Neural cell (in vitro differentiated cells): ENCODE measurements at regions not wholly inside any gene's neighbourhood (a gene's known extent, or its start where the extent isn't known, plus 50 kb on each side); places are given as distances from the start of the nearest gene placed in this dataset.

ENCODE experiments used
- H2AFZ ChIP-seq: fragments of 200-600, 300-800 bp; sonication (generic), shearing (Covaris generic); 2 replicates; pipeline ENCODE4 v1.6.0; 2014; ENCODE audit warnings: low read depth, mild to moderate bottlenecking, antibody characterized with exemption, low read length, moderate library complexity
- H3F3A ChIP-seq: fragments of 200-600 bp; shearing (Covaris generic); 2 replicates; pipeline ENCODE4 v1.6.1; 2016; ENCODE audit warnings: mild to moderate bottlenecking, moderate library complexity, mixed read lengths, antibody characterized with exemption, low read length; ENCODE audit not compliant: insufficient read depth, poor library complexity, severe bottlenecking
- H3K27ac ChIP-seq: fragments of 200-600, 300-800 bp; sonication (generic), shearing (Covaris generic); 2 replicates; pipeline ENCODE4 v1.5.1; 2014; ENCODE audit warnings: mild to moderate bottlenecking, low read length, moderate library complexity
- H3K27me3 ChIP-seq: fragments of 300-800, 200-600 bp; sonication (generic), shearing (Covaris generic); 2 replicates; pipeline ENCODE4 v1.6.0; 2014; ENCODE audit warnings: mild to moderate bottlenecking, low read depth, low read length, moderate library complexity; ENCODE audit not compliant: insufficient read depth
- H3K36me3 ChIP-seq: fragments of 300-800, 200-600 bp; sonication (generic), shearing (Covaris generic); 2 replicates; pipeline ENCODE4 v1.5.1; 2014; ENCODE audit warnings: mild to moderate bottlenecking, antibody characterized with exemption, low read length, moderate library complexity; ENCODE audit not compliant: insufficient read depth
- H3K4me2 ChIP-seq: fragments of 300-800, 200-600 bp; sonication (generic), shearing (Covaris generic); 2 replicates; pipeline ENCODE4 v1.6.0; 2014; ENCODE audit warnings: mild to moderate bottlenecking, low read length
- H3K4me3 ChIP-seq: fragments of 300-800, 200-600 bp; sonication (generic), shearing (Covaris generic); 2 replicates; pipeline ENCODE4 v1.5.1; 2014; ENCODE audit warnings: mild to moderate bottlenecking, low read length, moderate library complexity
- H3K79me2 ChIP-seq: fragments of 200-600 bp; shearing (Covaris generic); replicated peaks from 2 replicates; pipeline ENCODE4 v1.6.0; 2014; ENCODE audit warnings: mild to moderate bottlenecking, low read length, moderate library complexity; ENCODE audit not compliant: insufficient read depth
- H3K9ac ChIP-seq: fragments of 300-800, 200-600 bp; sonication (generic), shearing (Covaris generic); 2 replicates; pipeline ENCODE4 v1.6.1; 2016; ENCODE audit warnings: mild to moderate bottlenecking, low read length, mixed read lengths
- H3K9me2 ChIP-seq: fragments of 200-600 bp; shearing (Covaris generic); 2 replicates; pipeline ENCODE4 v1.6.1; 2016; ENCODE audit warnings: mild to moderate bottlenecking, low read length, mixed read lengths; ENCODE audit not compliant: insufficient read depth
- H3K9me3 ChIP-seq: fragments of 200-600, 300-800 bp; sonication (generic), shearing (Covaris generic); 2 replicates; pipeline ENCODE4 v1.6.1; 2016; ENCODE audit warnings: mild to moderate bottlenecking, mixed run types, low read length, moderate library complexity, mixed read lengths
- H4K20me1 ChIP-seq: fragments of 200-600 bp; shearing (Covaris generic); 2 replicates; pipeline ENCODE4 v1.6.1; 2016; ENCODE audit warnings: mild to moderate bottlenecking, mixed run types; ENCODE audit not compliant: insufficient read depth
- EP300 ChIP-seq: fragments of 450-650 bp; conservative IDR thresholded peaks from 2 replicates; pipeline ENCODE4 v1.6.1; 2014; ENCODE audit warnings: antibody characterized with exemption, mild to moderate bottlenecking, moderate library complexity; ENCODE audit not compliant: poor library complexity, severe bottlenecking
- EZH2 ChIP-seq: fragments of 200-600, 300-800 bp; shearing (Covaris generic), sonication (generic); IDR thresholded peaks from 2 replicates; pipeline ENCODE4 v1.6.1; 2014; ENCODE audit warnings: antibody characterized with exemption, low read length, borderline replicate concordance, mild to moderate bottlenecking; ENCODE audit not compliant: insufficient read depth, poor library complexity, severe bottlenecking
- MXI1 ChIP-seq: fragments of 450-650 bp; conservative IDR thresholded peaks from 2 replicates; pipeline ENCODE4 v1.6.1; 2014; ENCODE audit warnings: antibody characterized with exemption, mild to moderate bottlenecking; ENCODE audit not compliant: poor library complexity, severe bottlenecking
- POLR2AphosphoS5 ChIP-seq: IDR thresholded peaks from 2 replicates; pipeline ENCODE4 v1.6.1; 2012
- RAD21 ChIP-seq: fragments of 450-650 bp; conservative IDR thresholded peaks from 2 replicates; pipeline ENCODE4 v1.6.1; 2014; ENCODE audit warnings: antibody characterized with exemption, mild to moderate bottlenecking, moderate library complexity
- SMC3 ChIP-seq: fragments of 450-650 bp; conservative IDR thresholded peaks from 2 replicates; pipeline ENCODE4 v1.6.1; 2014; ENCODE audit warnings: antibody characterized with exemption, mild to moderate bottlenecking, moderate library complexity; ENCODE audit not compliant: poor library complexity
- TAF1 ChIP-seq: IDR thresholded peaks from 2 replicates; pipeline ENCODE4 v1.6.1; 2012; ENCODE audit warnings: low read depth
- TF ChIP-seq, protein P1 (sequence below): IDR thresholded peaks from 2 replicates; pipeline ENCODE4 v1.6.1; 2012; ENCODE audit warnings: borderline replicate concordance
- TF ChIP-seq, protein P2 (sequence below): fragments of 450-650 bp; IDR thresholded peaks from 2 replicates; pipeline ENCODE4 v1.5.1; 2014; ENCODE audit warnings: antibody characterized with exemption, mild to moderate bottlenecking, moderate library complexity; ENCODE audit not compliant: poor library complexity, severe bottlenecking

DNA sequence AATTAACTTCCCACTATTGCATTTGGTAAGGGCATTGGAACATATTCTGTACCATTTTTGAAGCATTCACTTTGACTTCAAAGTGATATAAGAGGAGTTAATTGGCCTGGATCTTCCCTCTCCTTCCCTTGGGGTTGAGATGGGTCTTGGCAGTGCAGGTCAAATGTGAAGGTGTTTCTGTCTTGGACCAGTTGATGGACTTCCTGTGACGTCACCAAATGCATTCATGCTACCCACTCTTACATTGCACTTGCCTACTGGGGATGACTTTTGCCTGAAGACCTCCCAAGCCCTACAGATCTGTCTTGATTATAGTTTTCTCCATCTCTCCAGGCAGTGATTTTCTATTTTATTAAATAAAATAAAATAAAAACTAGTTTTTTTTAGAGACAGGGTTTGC lies 221.5 kb downstream of the BUB3 start:
- H3K27ac ChIP-seq: no peak overlapping the region
- H3K27me3 ChIP-seq: no peaks in the 10 kb centered on the region
- no peak overlapping the region for H3K4me2 ChIP-seq
- no peaks in the 10 kb centered on the region for H3K36me3 ChIP-seq
- no peak overlapping the region for H3K9ac ChIP-seq
- TF ChIP-seq TAF1 (no peak), POLR2AphosphoS5 (no peak), MXI1 (no peak), EP300 (no peak)
- TF ChIP-seq, protein P1, sequence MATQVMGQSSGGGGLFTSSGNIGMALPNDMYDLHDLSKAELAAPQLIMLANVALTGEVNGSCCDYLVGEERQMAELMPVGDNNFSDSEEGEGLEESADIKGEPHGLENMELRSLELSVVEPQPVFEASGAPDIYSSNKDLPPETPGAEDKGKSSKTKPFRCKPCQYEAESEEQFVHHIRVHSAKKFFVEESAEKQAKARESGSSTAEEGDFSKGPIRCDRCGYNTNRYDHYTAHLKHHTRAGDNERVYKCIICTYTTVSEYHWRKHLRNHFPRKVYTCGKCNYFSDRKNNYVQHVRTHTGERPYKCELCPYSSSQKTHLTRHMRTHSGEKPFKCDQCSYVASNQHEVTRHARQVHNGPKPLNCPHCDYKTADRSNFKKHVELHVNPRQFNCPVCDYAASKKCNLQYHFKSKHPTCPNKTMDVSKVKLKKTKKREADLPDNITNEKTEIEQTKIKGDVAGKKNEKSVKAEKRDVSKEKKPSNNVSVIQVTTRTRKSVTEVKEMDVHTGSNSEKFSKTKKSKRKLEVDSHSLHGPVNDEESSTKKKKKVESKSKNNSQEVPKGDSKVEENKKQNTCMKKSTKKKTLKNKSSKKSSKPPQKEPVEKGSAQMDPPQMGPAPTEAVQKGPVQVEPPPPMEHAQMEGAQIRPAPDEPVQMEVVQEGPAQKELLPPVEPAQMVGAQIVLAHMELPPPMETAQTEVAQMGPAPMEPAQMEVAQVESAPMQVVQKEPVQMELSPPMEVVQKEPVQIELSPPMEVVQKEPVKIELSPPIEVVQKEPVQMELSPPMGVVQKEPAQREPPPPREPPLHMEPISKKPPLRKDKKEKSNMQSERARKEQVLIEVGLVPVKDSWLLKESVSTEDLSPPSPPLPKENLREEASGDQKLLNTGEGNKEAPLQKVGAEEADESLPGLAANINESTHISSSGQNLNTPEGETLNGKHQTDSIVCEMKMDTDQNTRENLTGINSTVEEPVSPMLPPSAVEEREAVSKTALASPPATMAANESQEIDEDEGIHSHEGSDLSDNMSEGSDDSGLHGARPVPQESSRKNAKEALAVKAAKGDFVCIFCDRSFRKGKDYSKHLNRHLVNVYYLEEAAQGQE: no peak
- H3K4me3 ChIP-seq: no peak overlapping the region
- no peak overlapping the region for H2AFZ ChIP-seq
- no peaks in the 10 kb centered on the region for H3K9me2 ChIP-seq
- H3K79me2 ChIP-seq: no peaks in the 10 kb centered on the region
- no peaks in the 10 kb centered on the region for H3F3A ChIP-seq
- no peaks in the 10 kb centered on the region for H4K20me1 ChIP-seq
- no peaks in the 10 kb centered on the region for H3K9me3 ChIP-seq

DNA sequence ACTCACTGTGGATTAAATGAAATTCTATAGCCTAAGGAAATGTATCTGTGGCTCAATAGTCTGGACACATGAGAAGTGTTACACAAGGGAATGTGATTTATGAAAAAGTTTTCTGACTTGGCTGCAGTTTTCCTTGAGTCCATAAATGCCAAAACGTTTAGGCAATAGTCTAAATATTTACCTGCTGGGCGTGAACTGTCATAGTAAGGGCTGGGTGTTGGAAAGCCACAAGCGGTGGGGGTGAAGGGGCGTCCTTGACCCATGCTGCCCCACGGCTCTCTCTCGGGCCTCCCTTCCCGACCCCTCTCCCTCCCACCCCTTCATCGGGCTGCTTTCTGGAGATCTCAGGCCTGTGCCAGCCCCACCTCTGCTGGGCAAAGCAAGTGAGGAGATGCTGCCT lies 223.7 kb downstream of the BUB3 start:
- no peak for TF ChIP-seq EZH2
- no peak for TF ChIP-seq TAF1
- TF ChIP-seq, protein P1: no peak
- no peak for TF ChIP-seq MXI1
- TF ChIP-seq, protein P2, sequence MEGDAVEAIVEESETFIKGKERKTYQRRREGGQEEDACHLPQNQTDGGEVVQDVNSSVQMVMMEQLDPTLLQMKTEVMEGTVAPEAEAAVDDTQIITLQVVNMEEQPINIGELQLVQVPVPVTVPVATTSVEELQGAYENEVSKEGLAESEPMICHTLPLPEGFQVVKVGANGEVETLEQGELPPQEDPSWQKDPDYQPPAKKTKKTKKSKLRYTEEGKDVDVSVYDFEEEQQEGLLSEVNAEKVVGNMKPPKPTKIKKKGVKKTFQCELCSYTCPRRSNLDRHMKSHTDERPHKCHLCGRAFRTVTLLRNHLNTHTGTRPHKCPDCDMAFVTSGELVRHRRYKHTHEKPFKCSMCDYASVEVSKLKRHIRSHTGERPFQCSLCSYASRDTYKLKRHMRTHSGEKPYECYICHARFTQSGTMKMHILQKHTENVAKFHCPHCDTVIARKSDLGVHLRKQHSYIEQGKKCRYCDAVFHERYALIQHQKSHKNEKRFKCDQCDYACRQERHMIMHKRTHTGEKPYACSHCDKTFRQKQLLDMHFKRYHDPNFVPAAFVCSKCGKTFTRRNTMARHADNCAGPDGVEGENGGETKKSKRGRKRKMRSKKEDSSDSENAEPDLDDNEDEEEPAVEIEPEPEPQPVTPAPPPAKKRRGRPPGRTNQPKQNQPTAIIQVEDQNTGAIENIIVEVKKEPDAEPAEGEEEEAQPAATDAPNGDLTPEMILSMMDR: no peak
- no peak for TF ChIP-seq EP300
- no peak for TF ChIP-seq RAD21
- TF ChIP-seq POLR2AphosphoS5: no peak
- TF ChIP-seq SMC3: no peak
- no peak overlapping the region for H3K27ac ChIP-seq
- H3K36me3 ChIP-seq: no peaks in the 10 kb centered on the region
- H3K9me3 ChIP-seq: no peaks in the 10 kb centered on the region
- H3K9me2 ChIP-seq: no peaks in the 10 kb centered on the region
- no peak overlapping the region for H3K4me2 ChIP-seq
- H2AFZ ChIP-seq: no peak overlapping the region
- peaks cover 5% of the 10 kb centered on the region for H3K27me3 ChIP-seq
- no peaks in the 10 kb centered on the region for H4K20me1 ChIP-seq
- no peaks in the 10 kb centered on the region for H3F3A ChIP-seq
- H3K79me2 ChIP-seq: no peaks in the 10 kb centered on the region
- no peak overlapping the region for H3K4me3 ChIP-seq
- H3K9ac ChIP-seq: no peak overlapping the region
